PC-3 (cell line): ENCODE measurements at regions not wholly inside any gene's neighbourhood (a gene's known extent, or its start where the extent isn't known, plus 50 kb on each side); places are given as distances from the start of the nearest gene placed in this dataset.

Experiments
- EZH2 ChIP-seq: fragments of 300-600 bp; sonication (generic); IDR thresholded peaks from one replicate; pipeline ENCODE4 v1.6.1; 2017; ENCODE audit warnings: antibody characterized with exemption, mild to moderate bottlenecking, low read length; ENCODE audit not compliant: unreplicated experiment
- TF ChIP-seq, protein P1 (sequence below): fragments of 300-600 bp; sonication (generic); conservative IDR thresholded peaks from 2 replicates; pipeline ENCODE4 v1.5.1; 2017; ENCODE audit warnings: antibody characterized with exemption, low read depth, mild to moderate bottlenecking, low read length

DNA sequence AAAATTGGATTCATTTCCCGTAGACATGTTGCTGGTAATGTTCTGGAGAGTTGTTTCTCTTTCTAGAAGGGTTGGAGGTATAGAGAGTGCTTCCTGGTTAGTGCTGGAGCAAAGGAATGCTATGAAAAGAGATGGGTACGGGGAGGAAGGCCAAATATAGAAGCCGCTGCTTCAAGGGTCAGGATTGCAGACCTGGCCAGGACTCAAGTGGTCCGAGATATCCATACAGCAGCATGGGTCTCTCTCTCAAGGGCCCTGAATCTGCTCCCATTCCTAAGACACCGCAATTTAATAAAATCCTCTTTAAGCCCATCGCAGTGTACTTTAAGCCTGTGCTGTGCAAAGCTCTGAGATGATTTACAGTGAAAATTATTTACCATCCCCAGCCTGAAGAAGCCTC, 287.0 kb downstream of the FAM43A start:
- TF ChIP-seq EZH2, result no peak
- TF ChIP-seq, protein P1, sequence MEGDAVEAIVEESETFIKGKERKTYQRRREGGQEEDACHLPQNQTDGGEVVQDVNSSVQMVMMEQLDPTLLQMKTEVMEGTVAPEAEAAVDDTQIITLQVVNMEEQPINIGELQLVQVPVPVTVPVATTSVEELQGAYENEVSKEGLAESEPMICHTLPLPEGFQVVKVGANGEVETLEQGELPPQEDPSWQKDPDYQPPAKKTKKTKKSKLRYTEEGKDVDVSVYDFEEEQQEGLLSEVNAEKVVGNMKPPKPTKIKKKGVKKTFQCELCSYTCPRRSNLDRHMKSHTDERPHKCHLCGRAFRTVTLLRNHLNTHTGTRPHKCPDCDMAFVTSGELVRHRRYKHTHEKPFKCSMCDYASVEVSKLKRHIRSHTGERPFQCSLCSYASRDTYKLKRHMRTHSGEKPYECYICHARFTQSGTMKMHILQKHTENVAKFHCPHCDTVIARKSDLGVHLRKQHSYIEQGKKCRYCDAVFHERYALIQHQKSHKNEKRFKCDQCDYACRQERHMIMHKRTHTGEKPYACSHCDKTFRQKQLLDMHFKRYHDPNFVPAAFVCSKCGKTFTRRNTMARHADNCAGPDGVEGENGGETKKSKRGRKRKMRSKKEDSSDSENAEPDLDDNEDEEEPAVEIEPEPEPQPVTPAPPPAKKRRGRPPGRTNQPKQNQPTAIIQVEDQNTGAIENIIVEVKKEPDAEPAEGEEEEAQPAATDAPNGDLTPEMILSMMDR, result no peak
